SU-DHL-6 (cell line): ENCODE measurements at regions not wholly inside any gene's neighbourhood (a gene's known extent, or its start where the extent isn't known, plus 50 kb on each side); places are given as distances from the start of the nearest gene placed in this dataset.

ENCODE experiments used
- H2AFZ ChIP-seq: fragments of 200-600 bp; sonication (generic); 2 replicates; pipeline ENCODE4 v1.6.1; 2014; ENCODE audit warnings: low read depth, mild to moderate bottlenecking, moderate library complexity, mixed read lengths, antibody characterized with exemption, low read length; ENCODE audit not compliant: severe bottlenecking
- H3F3A ChIP-seq: fragments of 200-600 bp; shearing (Covaris generic); 2 replicates; pipeline ENCODE4 v1.6.0; 2016; ENCODE audit warnings: antibody characterized with exemption, mild to moderate bottlenecking; ENCODE audit not compliant: insufficient read depth
- H3K27ac ChIP-seq: fragments of 200-600 bp; sonication (generic); 2 replicates; pipeline ENCODE4 v1.5.1; 2016; ENCODE audit warnings: low read depth, mild to moderate bottlenecking, low read length, moderate library complexity, mixed read lengths
- H3K27me3 ChIP-seq: fragments of 200-600 bp; sonication (generic), shearing (Covaris generic); 2 replicates; pipeline ENCODE4 v1.6.0; 2014; ENCODE audit warnings: mild to moderate bottlenecking, low read length
- H3K36me3 ChIP-seq: fragments of 200-600 bp; sonication (generic); 2 replicates; pipeline ENCODE4 v1.6.1; 2014; ENCODE audit warnings: mild to moderate bottlenecking, low read length, mixed read lengths
- H3K4me2 ChIP-seq: fragments of 300-600, 200-600 bp; shearing (Covaris generic), sonication (generic); 2 replicates; pipeline ENCODE4 v1.6.0; 2014; ENCODE audit warnings: low read length, low read depth, mild to moderate bottlenecking; ENCODE audit not compliant: poor library complexity, severe bottlenecking
- H3K4me3 ChIP-seq: fragments of 200-600 bp; sonication (generic); 2 replicates; pipeline ENCODE4 v1.5.1; 2014; ENCODE audit warnings: antibody characterized with exemption, low read length, mild to moderate bottlenecking, mixed read lengths; ENCODE audit not compliant: insufficient read depth, poor library complexity, severe bottlenecking
- H3K79me2 ChIP-seq: fragments of 200-600 bp; sonication (generic); 2 replicates; pipeline ENCODE4 v1.6.1; 2014; ENCODE audit warnings: mild to moderate bottlenecking, low read length, moderate library complexity; ENCODE audit not compliant: insufficient read depth
- H3K9ac ChIP-seq: fragments of 200-600 bp; sonication (generic); 2 replicates; pipeline ENCODE4 v1.7.0; 2014; ENCODE audit warnings: mild to moderate bottlenecking, low read length
- H3K9me2 ChIP-seq: fragments of 200-600 bp; sonication (generic); replicated peaks from 2 replicates; pipeline ENCODE4 v1.6.1; 2014; ENCODE audit warnings: low read length; ENCODE audit not compliant: insufficient read depth
- H3K9me3 ChIP-seq: fragments of 200-600 bp; sonication (generic); 2 replicates; pipeline ENCODE4 v1.6.1; 2014; ENCODE audit warnings: low read length, mixed read lengths; ENCODE audit not compliant: insufficient read depth
- H4K20me1 ChIP-seq: fragments of 200-600 bp; sonication (generic); 2 replicates; pipeline ENCODE4 v1.6.1; 2014; ENCODE audit warnings: low read depth, mild to moderate bottlenecking, antibody characterized with exemption, low read length, moderate library complexity, mixed read lengths
- CTCF ChIP-seq: fragments of 200-600 bp; sonication (generic); IDR thresholded peaks from one replicate; pipeline ENCODE4 v1.5.1; 2017; ENCODE audit warnings: antibody characterized with exemption, mild to moderate bottlenecking, low read length, moderate library complexity; ENCODE audit not compliant: insufficient read depth, poor library complexity, severe bottlenecking
- EZH2phosphoT487 ChIP-seq: fragments of 200-600 bp; sonication (generic), shearing (Covaris generic); conservative IDR thresholded peaks from 2 replicates; pipeline ENCODE4 v1.6.1; 2018; ENCODE audit warnings: mild to moderate bottlenecking, antibody characterized with exemption, low read length, moderate library complexity, mixed read lengths

GRCh38 chr19:31826325-31826724 is 477.1 kb upstream of the TSHZ3 start:
- Histone ChIP-seq H3K4me3 (no peak overlapping the region), H3K9ac (no peak overlapping the region), H4K20me1 (no peaks in the 10 kb centered on the region), H2AFZ (no peak overlapping the region), H3K79me2 (no peaks in the 10 kb centered on the region), H3K4me2 (no peak overlapping the region), H3K9me3 (no peaks in the 10 kb centered on the region), H3K36me3 (no peaks in the 10 kb centered on the region), H3F3A (no peaks in the 10 kb centered on the region), H3K27ac (no peak overlapping the region), H3K9me2 (no peaks in the 10 kb centered on the region), H3K27me3 (no peaks in the 10 kb centered on the region)
- no peak for TF ChIP-seq EZH2phosphoT487
- no peak for TF ChIP-seq CTCF

- no peaks in the 10 kb centered on the region for H3K79me2 ChIP-seq
Observed at GRCh38 chr19:31831421-31832175, 482.4 kb upstream of the TSHZ3 start.

GRCh38 chr19:31832176-31832548 is 482.9 kb upstream of the TSHZ3 start:
- Histone ChIP-seq H3K27me3 (no peaks in the 10 kb centered on the region), H3K9ac (no peak overlapping the region), H3K79me2 (no peaks in the 10 kb centered on the region), H3K27ac (no peak overlapping the region), H3F3A (no peaks in the 10 kb centered on the region), H4K20me1 (no peaks in the 10 kb centered on the region), H3K9me2 (no peaks in the 10 kb centered on the region; the same call in 1 of the 2 replicates), H3K4me2 (no peak overlapping the region), H3K9me3 (no peaks in the 10 kb centered on the region; the same call in 1 of the 2 replicates), H2AFZ (no peak overlapping the region), H3K4me3 (no peak overlapping the region), H3K36me3 (no peaks in the 10 kb centered on the region)
- TF ChIP-seq CTCF (no peak), EZH2phosphoT487 (no peak)

More at GRCh38 chr19:31831421-31832175, 482.4 kb upstream of the TSHZ3 start:
- no peak for TF ChIP-seq EZH2phosphoT487
- TF ChIP-seq CTCF: no peak
- no peaks in the 10 kb centered on the region; the same call in 1 of the 2 replicates for H3K9me2 ChIP-seq
- H3K9ac ChIP-seq: no peak overlapping the region
- no peaks in the 10 kb centered on the region for H3K36me3 ChIP-seq
- H4K20me1 ChIP-seq: no peaks in the 10 kb centered on the region
- H3K4me3 ChIP-seq: no peak overlapping the region
- H3K27ac ChIP-seq: no peak overlapping the region
- H3F3A ChIP-seq: no peaks in the 10 kb centered on the region
- no peak overlapping the region for H2AFZ ChIP-seq
- no peak overlapping the region for H3K4me2 ChIP-seq
- no peaks in the 10 kb centered on the region for H3K27me3 ChIP-seq
- H3K9me3 ChIP-seq: no peaks in the 10 kb centered on the region; the same call in 1 of the 2 replicates
